Fibroblast of lung (primary cell): ENCODE measurements at regions not wholly inside any gene's neighbourhood (a gene's known extent, or its start where the extent isn't known, plus 50 kb on each side); places are given as distances from the start of the nearest gene placed in this dataset.

Experiments
- DNase-seq, 2 donors: peaks; one replicate each; pipeline versions ENCODE4 v3.0.0 to v3.0.0-alpha.2; 2010; ENCODE audit warnings: low read depth in 2 of 2
- H2AFZ ChIP-seq: 2 replicates; pipeline ENCODE4 v1.5.1; 2012; ENCODE audit warnings: low read length, control low read depth, inconsistent platforms
- H3K27ac ChIP-seq: 2 replicates; pipeline ENCODE4 v1.5.1; 2011; ENCODE audit warnings: low read length, control low read depth; ENCODE audit not compliant: insufficient read depth
- H3K27me3 ChIP-seq: 2 replicates; pipeline ENCODE4 v1.5.1; 2011; ENCODE audit warnings: mild to moderate bottlenecking, low read length; ENCODE audit not compliant: control insufficient read depth, insufficient read depth
- H3K36me3 ChIP-seq: 2 replicates; pipeline ENCODE4 v1.5.1; 2011; ENCODE audit warnings: low read length; ENCODE audit not compliant: control insufficient read depth, insufficient read depth
- H3K4me1 ChIP-seq: 2 replicates; pipeline ENCODE4 v1.5.1; 2011; ENCODE audit warnings: low read length; ENCODE audit not compliant: control insufficient read depth, insufficient read depth; ENCODE audit errors: extremely low read depth
- H3K4me2 ChIP-seq: 2 replicates; pipeline ENCODE4 v1.5.1; 2011; ENCODE audit warnings: low read length, control low read depth; ENCODE audit not compliant: insufficient read depth; ENCODE audit errors: extremely low read depth
- H3K4me3 ChIP-seq, 4 experiments: fragments of 200-600 bp in 1 of 4; sonication (generic) in 1 of 4; replicated peaks in 1 of 4; 2 replicates each; pipeline ENCODE4 v1.5.1; 2011 to 2016; ENCODE audit warnings: low read length in 4 of 4, low read depth in 3 of 4, mild to moderate bottlenecking in 3 of 4, control low read depth in 2 of 4, inconsistent platforms in 1 of 4, mixed read lengths in 1 of 4; ENCODE audit not compliant: insufficient read depth in 1 of 4; ENCODE audit errors: control extremely low read depth in 1 of 4
- H3K79me2 ChIP-seq: 2 replicates; pipeline ENCODE4 v1.5.1; 2012; ENCODE audit warnings: mild to moderate bottlenecking, low read length, inconsistent platforms; ENCODE audit not compliant: control insufficient read depth, insufficient read depth
- H3K9ac ChIP-seq: 2 replicates; pipeline ENCODE4 v1.5.1; 2011; ENCODE audit warnings: mild to moderate bottlenecking, low read length, control low read depth; ENCODE audit not compliant: insufficient read depth
- H3K9me3 ChIP-seq: 2 replicates; pipeline ENCODE4 v1.5.1; 2012; ENCODE audit warnings: low read depth, low read length; ENCODE audit not compliant: control insufficient read depth, insufficient read depth
- H4K20me1 ChIP-seq: 2 replicates; pipeline ENCODE4 v1.5.1; 2011; ENCODE audit warnings: low read length; ENCODE audit not compliant: control insufficient read depth, insufficient read depth; ENCODE audit errors: extremely low read depth
- CTCF ChIP-seq, 2 donors: IDR thresholded peaks in 1 of 2; conservative IDR thresholded peaks in 1 of 2; 1 replicate in 1 of 2; 2 replicates in 1 of 2; pipeline ENCODE4 v1.5.1; 2011 to 2012; ENCODE audit warnings: low read length in 2 of 2, control low read depth in 1 of 2, inconsistent platforms in 1 of 2, low read depth in 1 of 2, mild to moderate bottlenecking in 1 of 2
- EZH2 ChIP-seq: IDR thresholded peaks from 2 replicates; pipeline ENCODE4 v1.5.1; 2012; ENCODE audit warnings: low read length, control low read depth, mild to moderate bottlenecking; ENCODE audit errors: missing control alignments

GRCh38 chr10:64952042-64952441, 1430.8 kb downstream of the REEP3 start:
- Histone ChIP-seq H3K4me2 (no peak overlapping the region), H3K4me3 (no peak overlapping the region), H3K4me1 (no peaks in the 10 kb centered on the region), H4K20me1 (no peaks in the 10 kb centered on the region), H3K27me3 (no peaks in the 10 kb centered on the region), H3K27ac (no peak overlapping the region), H3K9me3 (no peaks in the 10 kb centered on the region), H3K9ac (no peak overlapping the region), H3K36me3 (no peaks in the 10 kb centered on the region), H2AFZ (no peak overlapping the region), H3K79me2 (no peaks in the 10 kb centered on the region)
- DNase-seq, result no peak
- TF ChIP-seq CTCF (conservative IDR thresholded peaks at IDR 0.05 in 1 of 2, IDR thresholded peaks at IDR 0.05 in 1 of 2; ENCODE audit: low read depth in 1 of 2, low read length in 2 of 2), result no peak
- TF ChIP-seq EZH2, result no peak

- no peak for DNase-seq
- no peak overlapping the region for H3K27ac ChIP-seq
- no peaks in the 10 kb centered on the region for H3K27me3 ChIP-seq
- no peak overlapping the region for H3K4me3 ChIP-seq
- H3K9ac ChIP-seq, result no peak overlapping the region
- no peak overlapping the region for H3K4me2 ChIP-seq
- H3K4me1 ChIP-seq, result no peaks in the 10 kb centered on the region
- H3K36me3 ChIP-seq, result no peaks in the 10 kb centered on the region
- no peaks in the 10 kb centered on the region for H4K20me1 ChIP-seq
- no peaks in the 10 kb centered on the region for H3K9me3 ChIP-seq
- no peak overlapping the region for H2AFZ ChIP-seq
- TF ChIP-seq EZH2, result no peak
- TF ChIP-seq CTCF (conservative IDR thresholded peaks at IDR 0.05 in 1 of 2, IDR thresholded peaks at IDR 0.05 in 1 of 2; ENCODE audit: low read depth in 1 of 2, low read length in 2 of 2), result no peak
- no peaks in the 10 kb centered on the region for H3K79me2 ChIP-seq
Observed at GRCh38 chr10:64956441-64956840, 1435.2 kb downstream of the REEP3 start.

DNA sequence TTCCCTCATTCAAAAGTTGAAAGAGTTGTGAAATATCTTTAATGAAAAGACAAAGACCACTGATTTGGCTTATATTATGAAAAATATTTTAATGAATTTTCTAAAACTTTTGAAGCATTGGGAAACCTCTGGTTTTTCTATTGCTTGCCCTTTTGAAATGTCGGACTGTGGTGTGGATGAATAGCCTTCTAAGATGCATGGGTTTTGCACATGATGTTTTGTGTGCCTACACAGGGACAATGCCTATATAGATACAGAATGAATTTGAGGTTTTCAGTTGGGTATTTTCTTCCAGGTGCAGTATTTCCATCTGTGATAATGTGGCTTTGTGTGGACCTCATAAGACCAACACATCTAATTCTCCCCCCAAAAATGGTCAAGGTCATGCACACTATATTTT, 1437.9 kb downstream of the REEP3 start:
- Histone ChIP-seq H3K36me3 (no peaks in the 10 kb centered on the region), H3K9ac (no peak overlapping the region), H3K4me2 (no peak overlapping the region), H3K27ac (no peak overlapping the region), H3K27me3 (no peaks in the 10 kb centered on the region), H3K79me2 (no peaks in the 10 kb centered on the region), H2AFZ (no peak overlapping the region), H4K20me1 (no peaks in the 10 kb centered on the region), H3K9me3 (no peaks in the 10 kb centered on the region), H3K4me3 (no peak overlapping the region), H3K4me1 (no peaks in the 10 kb centered on the region)
- TF ChIP-seq EZH2, result no peak
- TF ChIP-seq CTCF (conservative IDR thresholded peaks at IDR 0.05 in 1 of 2, IDR thresholded peaks at IDR 0.05 in 1 of 2; ENCODE audit: low read depth in 1 of 2, low read length in 2 of 2), result no peak
- no peak for DNase-seq
